Coronary artery (tissue), 2 donors: ENCODE measurements at regions not wholly inside any gene's neighbourhood (a gene's known extent, or its start where the extent isn't known, plus 50 kb on each side); places are given as distances from the start of the nearest gene placed in this dataset.
A peak's percentile ranks its signal among the peaks of the same experiment; 100 is the strongest.

Source experiments
- DNase-seq: peaks from one replicate; pipeline ENCODE4 v3.0.0-alpha.2; 2017; ENCODE audit warnings: low spot score
- H3K27ac ChIP-seq, 2 donors: fragments of 200-600 bp; sonication (generic); one replicate each; pipeline ENCODE4 v1.5.1; 2016 to 2019
- H3K4me3 ChIP-seq: fragments of 200-600 bp; sonication (generic); 2 replicates; pipeline ENCODE4 v1.5.1; 2016; ENCODE audit warnings: mild to moderate bottlenecking, moderate library complexity
- TF ChIP-seq, protein P1 (sequence below): fragments of 200-600 bp; sonication (generic); IDR thresholded peaks from one replicate; pipeline ENCODE4 v1.5.1; 2019; ENCODE audit warnings: antibody characterized with exemption

DNA sequence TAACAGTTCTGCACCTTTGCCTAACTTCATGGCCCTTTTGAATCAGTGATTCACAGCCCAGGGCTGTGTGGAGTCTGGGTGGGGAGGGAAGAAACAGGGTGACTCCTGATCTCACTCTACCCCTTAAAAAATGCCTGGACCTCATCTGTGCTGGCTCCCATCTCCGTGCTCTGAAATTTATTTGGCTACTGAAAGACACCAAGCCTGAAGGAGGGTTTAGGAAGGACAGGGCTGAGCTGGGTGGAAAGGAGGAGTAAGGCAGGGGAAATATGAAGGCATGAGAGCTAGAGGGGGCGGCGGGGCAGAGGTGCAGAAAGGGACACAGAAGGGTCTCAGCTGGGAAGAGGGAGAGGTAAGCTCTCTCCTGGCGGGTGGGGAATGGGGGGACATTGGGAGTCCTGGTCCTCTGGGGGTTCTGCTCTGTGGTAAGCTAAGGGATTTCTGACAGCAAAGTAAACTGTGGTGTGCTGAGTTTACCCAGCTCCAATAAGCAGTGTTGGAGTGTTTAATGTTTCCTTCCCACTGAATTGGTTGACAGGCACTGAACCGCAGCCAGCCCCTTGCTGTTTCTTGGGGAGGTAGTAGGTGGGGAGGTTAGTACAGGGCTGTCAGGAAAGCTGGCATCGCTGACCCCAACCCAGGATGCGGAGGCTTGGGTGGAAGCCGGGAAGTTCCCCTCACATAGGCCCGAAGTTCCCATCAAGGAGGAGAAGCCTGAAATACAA, 71.1 kb downstream of the RPUSD4 start:
- Histone ChIP-seq H3K27ac (peak overlapping the region in 1 of 2 donors; percentile 56), H3K4me3 (peak overlapping the region; percentile 39)
- TF ChIP-seq, protein P1, sequence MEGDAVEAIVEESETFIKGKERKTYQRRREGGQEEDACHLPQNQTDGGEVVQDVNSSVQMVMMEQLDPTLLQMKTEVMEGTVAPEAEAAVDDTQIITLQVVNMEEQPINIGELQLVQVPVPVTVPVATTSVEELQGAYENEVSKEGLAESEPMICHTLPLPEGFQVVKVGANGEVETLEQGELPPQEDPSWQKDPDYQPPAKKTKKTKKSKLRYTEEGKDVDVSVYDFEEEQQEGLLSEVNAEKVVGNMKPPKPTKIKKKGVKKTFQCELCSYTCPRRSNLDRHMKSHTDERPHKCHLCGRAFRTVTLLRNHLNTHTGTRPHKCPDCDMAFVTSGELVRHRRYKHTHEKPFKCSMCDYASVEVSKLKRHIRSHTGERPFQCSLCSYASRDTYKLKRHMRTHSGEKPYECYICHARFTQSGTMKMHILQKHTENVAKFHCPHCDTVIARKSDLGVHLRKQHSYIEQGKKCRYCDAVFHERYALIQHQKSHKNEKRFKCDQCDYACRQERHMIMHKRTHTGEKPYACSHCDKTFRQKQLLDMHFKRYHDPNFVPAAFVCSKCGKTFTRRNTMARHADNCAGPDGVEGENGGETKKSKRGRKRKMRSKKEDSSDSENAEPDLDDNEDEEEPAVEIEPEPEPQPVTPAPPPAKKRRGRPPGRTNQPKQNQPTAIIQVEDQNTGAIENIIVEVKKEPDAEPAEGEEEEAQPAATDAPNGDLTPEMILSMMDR, result no peak
- DNase-seq, result no peak

DNA sequence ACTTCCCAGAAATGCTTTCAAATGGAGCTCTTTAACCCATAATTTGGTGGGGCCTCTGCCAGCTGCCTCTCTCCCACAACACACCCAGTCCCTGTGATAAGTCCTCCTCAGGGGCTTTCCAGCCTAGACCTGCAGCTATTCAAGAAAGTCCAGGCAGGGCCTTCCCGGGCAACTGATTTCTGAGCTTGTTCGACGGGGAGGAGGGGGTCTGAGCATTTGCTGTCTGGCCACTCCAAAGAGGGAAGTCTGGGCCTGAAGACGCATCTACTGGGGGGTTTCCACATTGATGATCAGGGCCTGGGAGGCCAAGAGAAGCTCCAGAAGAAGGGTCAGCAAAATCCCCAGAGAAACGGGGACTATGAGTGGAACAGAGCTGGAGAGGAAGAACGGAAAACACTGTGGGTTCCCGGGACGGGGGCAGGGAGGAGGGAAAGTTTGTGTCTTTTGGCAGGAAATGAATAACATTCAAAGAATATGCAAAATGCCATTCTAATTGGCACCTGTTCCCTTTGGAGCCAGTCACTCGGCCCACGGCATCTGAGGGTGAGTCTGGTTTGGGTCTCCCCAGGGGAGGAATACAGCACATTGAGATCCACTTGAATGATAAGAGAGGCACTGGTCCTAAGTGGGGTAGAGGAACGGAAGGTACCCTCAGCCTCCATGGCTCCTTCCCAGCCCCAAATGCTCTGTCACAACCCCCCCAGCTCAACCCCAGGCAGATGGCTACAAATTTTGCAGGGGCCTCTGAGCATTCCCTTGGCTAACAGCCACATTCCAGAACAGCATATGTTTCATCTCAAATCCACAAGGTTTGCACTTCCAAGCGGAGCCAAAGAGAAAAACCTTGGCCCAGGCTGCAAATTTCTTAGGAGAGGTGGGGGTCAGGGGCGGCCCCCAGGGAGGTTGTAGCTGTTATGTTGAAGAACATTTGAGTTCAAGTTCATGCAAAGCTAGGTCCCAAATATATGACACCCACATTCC, 72.0 kb downstream of the RPUSD4 start:
- H3K4me3 ChIP-seq, result no peak overlapping the region
- DNase-seq, result no peak
- H3K27ac ChIP-seq, result no peak overlapping the region
- TF ChIP-seq, protein P1, result no peak

DNA sequence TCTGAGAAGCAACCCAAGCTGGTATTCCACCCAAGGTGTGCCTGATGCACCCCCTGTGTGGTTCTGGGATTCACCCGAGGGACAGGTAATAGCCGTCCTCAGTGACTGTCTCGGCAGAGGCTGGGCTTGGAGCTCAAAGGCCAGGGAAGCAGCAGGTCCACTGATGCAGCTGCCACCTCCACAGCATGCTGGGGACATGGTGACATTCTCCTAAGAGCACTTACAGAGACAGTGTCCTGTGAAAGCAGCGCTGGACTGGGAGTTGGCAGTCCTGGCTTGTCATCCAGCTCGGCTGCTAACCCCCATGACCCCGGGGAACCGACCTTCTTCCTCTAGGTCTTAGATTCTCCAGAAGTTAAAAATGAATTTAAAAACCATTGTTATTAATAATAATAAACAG, 72.8 kb downstream of the RPUSD4 start:
- TF ChIP-seq, protein P1, result no peak
- no peak for DNase-seq
- H3K4me3 ChIP-seq, result no peak overlapping the region
- no peak overlapping the region for H3K27ac ChIP-seq

DNA sequence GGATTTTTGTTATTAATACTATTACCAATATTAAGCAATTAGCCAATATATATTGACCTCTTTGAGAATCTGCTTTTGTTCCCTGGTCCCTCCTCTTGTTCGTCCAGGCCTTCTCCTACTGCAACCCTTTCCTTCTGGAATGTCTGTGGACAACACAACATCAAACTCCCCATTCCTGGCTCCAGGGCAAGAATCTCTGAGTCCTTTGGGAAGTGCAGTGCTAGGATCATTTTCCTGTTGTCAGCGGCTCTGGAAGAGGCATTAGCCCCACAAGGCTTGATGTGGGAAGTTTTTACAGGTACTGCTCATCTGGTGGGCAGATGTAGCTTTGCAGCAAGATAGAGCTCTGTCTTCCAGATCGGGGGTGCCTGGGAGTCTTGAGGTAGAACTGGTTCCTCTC, 74.3 kb downstream of the RPUSD4 start:
- Histone ChIP-seq H3K27ac (no peak overlapping the region), H3K4me3 (no peak overlapping the region)
- DNase-seq, result no peak
- TF ChIP-seq, protein P1, result no peak

DNA sequence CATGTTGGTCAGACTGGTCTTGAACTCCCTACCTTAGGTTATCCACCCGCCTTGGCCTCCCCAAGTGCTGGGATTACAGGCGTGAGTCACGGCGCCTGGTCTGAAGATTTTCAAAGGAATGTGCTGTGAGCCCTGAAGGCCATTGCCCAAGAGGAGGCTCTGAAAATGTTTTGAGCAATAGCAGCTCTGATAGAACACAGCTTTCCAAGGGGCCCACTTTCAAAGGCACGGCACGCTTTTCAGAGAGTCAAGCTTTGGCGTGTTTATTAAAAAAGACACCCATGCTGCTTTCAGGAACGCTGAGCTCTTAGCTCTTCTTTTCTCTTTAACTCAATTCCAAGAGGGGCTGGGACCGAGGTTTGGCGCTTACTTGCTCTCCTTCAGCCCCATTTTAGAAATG, 73.8 kb upstream of the CDON start:
- Histone ChIP-seq H3K27ac (peak overlapping the region in 1 of 2 donors; percentile 16), H3K4me3 (no peak overlapping the region)
- DNase-seq, result no peak
- TF ChIP-seq, protein P1, result no peak

DNA sequence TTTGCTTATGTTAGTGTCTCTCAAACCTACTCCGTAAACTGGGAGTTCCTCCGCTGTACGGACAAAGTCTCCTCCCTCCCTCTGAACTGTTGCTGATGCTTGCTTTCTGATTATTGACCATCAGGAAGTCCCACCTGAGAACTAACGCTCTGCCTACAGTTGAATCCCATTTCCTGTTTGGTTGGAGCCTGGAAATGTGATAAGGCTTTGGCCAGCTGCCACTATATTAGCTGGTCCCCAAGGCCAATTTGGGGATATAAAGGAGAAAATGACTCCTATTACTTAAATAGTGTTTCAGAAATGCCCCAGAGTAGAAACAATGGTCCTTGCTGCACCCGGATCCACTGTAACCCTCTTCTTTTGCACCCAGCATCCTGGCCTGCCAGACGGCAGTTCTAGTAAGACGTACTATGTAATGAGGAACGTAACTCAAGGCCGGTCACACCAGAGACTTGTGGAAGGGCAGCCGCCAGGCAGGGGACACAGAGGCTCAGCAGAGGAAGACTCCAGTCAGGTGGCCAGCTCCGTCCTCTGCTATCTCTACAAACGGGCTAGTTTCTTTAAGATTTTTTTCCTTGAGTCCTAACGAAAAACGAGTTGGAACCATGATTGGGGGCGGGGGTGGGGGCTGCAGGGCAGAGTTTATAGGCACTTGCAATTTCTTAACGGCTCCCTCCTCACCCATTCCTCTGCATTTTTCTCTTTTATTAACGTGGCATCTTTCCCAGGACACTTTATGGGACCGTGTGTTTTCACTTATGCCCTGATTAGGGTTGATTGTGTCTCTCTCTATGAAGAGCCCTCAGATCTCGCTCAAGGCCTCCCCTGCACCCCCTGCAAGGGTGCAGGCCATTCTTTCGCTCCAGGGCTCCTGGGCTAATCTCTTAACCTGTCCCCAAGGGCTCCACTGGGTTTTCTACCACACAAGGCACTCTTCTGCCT, 72.8 kb upstream of the CDON start:
- no peak overlapping the region for H3K4me3 ChIP-seq
- H3K27ac ChIP-seq, result no peak overlapping the region
- no peak for DNase-seq

More for the DNA sequence above, 72.8 kb upstream of the CDON start:
- TF ChIP-seq, protein P1, result no peak
